Keratinocyte (primary cell): ENCODE measurements at regions not wholly inside any gene's neighbourhood (a gene's known extent, or its start where the extent isn't known, plus 50 kb on each side); places are given as distances from the start of the nearest gene placed in this dataset.

Experiments
- DNase-seq: peaks from one replicate; pipeline ENCODE4 v3.0.0-alpha.2; 2011; ENCODE audit warnings: low read depth, missing footprints, low spot score
- FAIRE-seq: peaks from 2 replicates; lab custom pipeline; 2011; peaks lifted over from hg19 to GRCh38; lab: Jason Lieb, UNC
- H2AFZ ChIP-seq: 2 replicates; pipeline ENCODE4 v1.6.0; 2012; ENCODE audit warnings: low read length, control low read depth, inconsistent platforms; ENCODE audit not compliant: control insufficient read depth
- H3K27ac ChIP-seq: 2 replicates; pipeline ENCODE4 v1.5.1; 2011; ENCODE audit warnings: low read length; ENCODE audit not compliant: control insufficient read depth, insufficient read depth
- H3K27me3 ChIP-seq: 3 replicates; pipeline ENCODE4 v1.6.0; 2011; ENCODE audit warnings: low read length; ENCODE audit not compliant: control insufficient read depth, insufficient read depth; ENCODE audit errors: extremely low read depth
- H3K36me3 ChIP-seq, 2 experiments: 2 replicates in 1 of 2; 3 replicates in 1 of 2; pipeline ENCODE4 v1.5.1; 2011; ENCODE audit warnings: low read length in 2 of 2, mild to moderate bottlenecking in 1 of 2; ENCODE audit not compliant: control insufficient read depth in 2 of 2, insufficient read depth in 2 of 2; ENCODE audit errors: extremely low read depth in 1 of 2
- H3K4me1 ChIP-seq: 3 replicates; pipeline ENCODE4 v1.5.1; 2011; ENCODE audit warnings: low read length; ENCODE audit not compliant: control insufficient read depth, insufficient read depth; ENCODE audit errors: extremely low read depth
- H3K4me2 ChIP-seq: 3 replicates; pipeline ENCODE4 v1.6.0; 2011; ENCODE audit warnings: low read depth, low read length; ENCODE audit not compliant: control insufficient read depth, insufficient read depth; ENCODE audit errors: extremely low read depth
- H3K4me3 ChIP-seq, 3 experiments: fragments of 200-600 bp in 1 of 3; sonication (generic) in 1 of 3; 2 replicates in 2 of 3; 3 replicates in 1 of 3; pipeline ENCODE4 v1.5.1; 2011 to 2016; ENCODE audit warnings: low read length in 3 of 3, mild to moderate bottlenecking in 3 of 3, control low read depth in 2 of 3, inconsistent platforms in 1 of 3, low read depth in 1 of 3, mixed read lengths in 1 of 3, mixed run types in 1 of 3, moderate library complexity in 1 of 3; ENCODE audit not compliant: control insufficient read depth in 2 of 3, insufficient read depth in 2 of 3; ENCODE audit errors: extremely low read depth in 1 of 3
- H3K79me2 ChIP-seq: 2 replicates; pipeline ENCODE4 v1.6.0; 2012; ENCODE audit warnings: low read length; ENCODE audit not compliant: control insufficient read depth, insufficient read depth
- H3K9ac ChIP-seq: 3 replicates; pipeline ENCODE4 v1.6.0; 2011; ENCODE audit warnings: low read length; ENCODE audit not compliant: control insufficient read depth, insufficient read depth; ENCODE audit errors: extremely low read depth
- H3K9me1 ChIP-seq: 3 replicates; pipeline ENCODE4 v1.6.0; 2011; ENCODE audit warnings: low read length; ENCODE audit not compliant: control insufficient read depth, insufficient read depth; ENCODE audit errors: extremely low read depth
- H3K9me3 ChIP-seq: 2 replicates; pipeline ENCODE4 v1.5.1; 2012; ENCODE audit warnings: low read depth, low read length; ENCODE audit not compliant: control insufficient read depth
- H4K20me1 ChIP-seq: 3 replicates; pipeline ENCODE4 v1.6.0; 2011; ENCODE audit warnings: low read length; ENCODE audit not compliant: control insufficient read depth, insufficient read depth; ENCODE audit errors: extremely low read depth
- EZH2 ChIP-seq: IDR thresholded peaks from one replicate; pipeline ENCODE4 v1.6.1; 2012; ENCODE audit warnings: inconsistent platforms, mild to moderate bottlenecking, low read length, moderate library complexity
- dilution Hi-C: fragments of 300-500 bp; cut with MboI; formaldehyde crosslinking; loops from one replicate; pipeline ENCODE4 v1.7.0; 2020; ENCODE audit warnings: low sequenced_read_pairs; ENCODE audit not compliant: extremely low pct_ligation_motif_present
- TF ChIP-seq, protein P1 (sequence below), 3 experiments: IDR thresholded peaks in 1 of 3; conservative IDR thresholded peaks in 1 of 3; optimal IDR thresholded peaks in 1 of 3; 2 replicates in 2 of 3; 3 replicates in 1 of 3; pipeline versions ENCODE3 to v1.5.1; 2011; ENCODE audit warnings: low read length in 3 of 3, mild to moderate bottlenecking in 3 of 3, moderate library complexity in 2 of 3, control low read depth in 1 of 3, inconsistent platforms in 1 of 3; ENCODE audit not compliant: insufficient read depth in 2 of 3; ENCODE audit errors: extremely low read depth in 1 of 3

DNA sequence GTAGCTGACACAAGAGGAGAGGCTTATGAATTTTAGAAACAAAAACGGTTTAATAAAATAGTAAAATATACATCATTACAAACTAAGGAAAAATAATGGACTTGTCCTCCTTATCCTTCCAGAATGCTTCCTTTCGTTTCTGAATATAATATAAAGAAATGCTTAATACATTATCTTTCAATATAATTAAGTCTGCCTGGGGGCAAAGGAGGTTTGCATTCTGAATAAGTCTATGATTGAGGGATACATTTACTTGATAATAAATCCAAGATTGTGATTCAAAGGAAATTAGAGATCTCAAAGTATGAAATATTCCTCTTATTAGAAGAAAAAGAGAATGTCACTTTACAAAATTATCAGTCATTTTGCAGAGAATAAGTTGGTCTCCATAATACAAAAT lies 386.5 kb downstream of the SPATA31D1 start:
- no peaks in the 10 kb centered on the region for H3K9me3 ChIP-seq
- no peak overlapping the region for H3K27ac ChIP-seq
- H3K9me1 ChIP-seq = no peaks in the 10 kb centered on the region
- H2AFZ ChIP-seq = no peak overlapping the region
- FAIRE-seq (no peak), DNase-seq (no peak)
- H3K9ac ChIP-seq = no peak overlapping the region
- H3K4me3 ChIP-seq = no peak overlapping the region
- no peak for TF ChIP-seq EZH2
- TF ChIP-seq, protein P1, sequence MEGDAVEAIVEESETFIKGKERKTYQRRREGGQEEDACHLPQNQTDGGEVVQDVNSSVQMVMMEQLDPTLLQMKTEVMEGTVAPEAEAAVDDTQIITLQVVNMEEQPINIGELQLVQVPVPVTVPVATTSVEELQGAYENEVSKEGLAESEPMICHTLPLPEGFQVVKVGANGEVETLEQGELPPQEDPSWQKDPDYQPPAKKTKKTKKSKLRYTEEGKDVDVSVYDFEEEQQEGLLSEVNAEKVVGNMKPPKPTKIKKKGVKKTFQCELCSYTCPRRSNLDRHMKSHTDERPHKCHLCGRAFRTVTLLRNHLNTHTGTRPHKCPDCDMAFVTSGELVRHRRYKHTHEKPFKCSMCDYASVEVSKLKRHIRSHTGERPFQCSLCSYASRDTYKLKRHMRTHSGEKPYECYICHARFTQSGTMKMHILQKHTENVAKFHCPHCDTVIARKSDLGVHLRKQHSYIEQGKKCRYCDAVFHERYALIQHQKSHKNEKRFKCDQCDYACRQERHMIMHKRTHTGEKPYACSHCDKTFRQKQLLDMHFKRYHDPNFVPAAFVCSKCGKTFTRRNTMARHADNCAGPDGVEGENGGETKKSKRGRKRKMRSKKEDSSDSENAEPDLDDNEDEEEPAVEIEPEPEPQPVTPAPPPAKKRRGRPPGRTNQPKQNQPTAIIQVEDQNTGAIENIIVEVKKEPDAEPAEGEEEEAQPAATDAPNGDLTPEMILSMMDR (optimal IDR thresholded peaks at IDR 0.05 in 1 of 3, IDR thresholded peaks at IDR 0.05 in 1 of 3, conservative IDR thresholded peaks at IDR 0.05 in 1 of 3; ENCODE audit: extremely low read depth in 1 of 3, insufficient read depth in 2 of 3, low read length in 3 of 3) = no peak
- dilution Hi-C loops = no loop called here
- no peaks in the 10 kb centered on the region for H3K27me3 ChIP-seq
- H3K36me3 ChIP-seq = no peaks in the 10 kb centered on the region
- no peaks in the 10 kb centered on the region for H3K79me2 ChIP-seq
- no peaks in the 10 kb centered on the region for H3K4me1 ChIP-seq
- H3K4me2 ChIP-seq = no peak overlapping the region
- H4K20me1 ChIP-seq = no peaks in the 10 kb centered on the region

DNA sequence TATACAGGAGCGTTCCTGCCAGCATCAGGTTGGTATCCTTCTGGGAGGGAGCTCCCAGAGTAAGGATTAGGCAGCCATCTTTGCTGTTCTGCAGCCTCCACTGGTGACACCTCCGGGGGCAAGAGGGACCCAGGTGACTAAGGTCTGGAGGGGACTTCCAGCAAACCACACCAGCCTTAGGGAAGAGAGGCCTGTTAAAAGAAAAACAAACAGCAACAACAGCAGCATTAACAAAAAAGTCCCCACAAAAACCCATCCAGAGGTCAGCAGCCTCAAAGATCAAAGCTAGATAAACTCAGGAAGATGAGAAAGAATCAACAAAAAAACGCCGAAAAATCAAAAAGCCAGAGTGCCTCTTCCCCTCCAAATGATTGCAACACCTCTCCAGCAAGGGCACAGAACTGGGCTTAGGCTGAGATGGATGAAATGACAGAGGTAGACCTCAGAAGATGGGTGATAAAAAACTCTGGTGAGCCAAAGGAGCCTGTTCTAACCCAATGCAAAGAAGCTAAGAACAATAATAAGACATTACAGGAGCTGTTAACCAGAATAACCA lies 388.2 kb downstream of the SPATA31D1 start:
- no peaks in the 10 kb centered on the region for H4K20me1 ChIP-seq
- dilution Hi-C loops = no loop called here
- no peak overlapping the region for H3K9ac ChIP-seq
- H3K36me3 ChIP-seq = no peaks in the 10 kb centered on the region
- no peak overlapping the region for H3K27ac ChIP-seq
- H3K4me2 ChIP-seq = no peak overlapping the region
- no peak overlapping the region for H3K4me3 ChIP-seq
- no peaks in the 10 kb centered on the region for H3K9me3 ChIP-seq
- FAIRE-seq (no peak), DNase-seq (no peak)
- no peaks in the 10 kb centered on the region for H3K4me1 ChIP-seq
- TF ChIP-seq EZH2 = no peak
- TF ChIP-seq, protein P1 (optimal IDR thresholded peaks at IDR 0.05 in 1 of 3, IDR thresholded peaks at IDR 0.05 in 1 of 3, conservative IDR thresholded peaks at IDR 0.05 in 1 of 3; ENCODE audit: extremely low read depth in 1 of 3, insufficient read depth in 2 of 3, low read length in 3 of 3) = no peak
- H3K79me2 ChIP-seq = no peaks in the 10 kb centered on the region
- no peaks in the 10 kb centered on the region for H3K27me3 ChIP-seq
- H2AFZ ChIP-seq = no peak overlapping the region
- no peaks in the 10 kb centered on the region for H3K9me1 ChIP-seq
